GM12892 (cell line): ENCODE measurements at regions not wholly inside any gene's neighbourhood (a gene's known extent, or its start where the extent isn't known, plus 50 kb on each side); places are given as distances from the start of the nearest gene placed in this dataset.

ENCODE experiments used
- POLR2A ChIP-seq: IDR thresholded peaks from 2 replicates; pipeline ENCODE4 v1.6.1; 2011; ENCODE audit warnings: low read depth, low read length, control low read depth
- POLR2AphosphoS5 ChIP-seq: IDR thresholded peaks from 2 replicates; pipeline ENCODE4 v1.6.1; 2011; ENCODE audit warnings: low read depth, low read length, control low read depth
- TAF1 ChIP-seq: IDR thresholded peaks from 2 replicates; pipeline ENCODE4 v1.6.1; 2011; ENCODE audit warnings: low read depth, mild to moderate bottlenecking, control low read depth, low read length, borderline replicate concordance

DNA sequence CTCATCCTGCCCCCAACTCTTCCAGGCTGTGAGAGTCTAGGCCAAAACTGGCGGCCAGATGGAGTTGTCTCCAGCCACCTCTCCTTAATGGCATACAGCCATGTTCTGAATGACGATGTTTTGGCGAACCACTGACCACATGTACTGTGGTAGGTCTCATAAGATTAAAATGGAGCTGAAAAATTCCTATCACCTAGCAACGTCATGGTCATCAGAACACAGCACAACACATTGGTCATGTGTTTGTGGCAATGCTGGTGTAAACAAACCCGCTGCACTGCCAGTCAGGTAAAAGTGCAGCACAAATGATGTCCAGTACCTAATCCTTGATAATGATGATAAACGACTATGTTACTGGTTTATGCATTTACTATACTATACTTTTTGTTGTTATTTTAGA lies 290.0 kb upstream of the MKI67 start:
- no peak for TF ChIP-seq POLR2AphosphoS5
- no peak for TF ChIP-seq TAF1
- TF ChIP-seq POLR2A: no peak
